NCI-H524 treated with DMSO at 0.1 percent for 48 hours (cell line): ENCODE measurements at regions not wholly inside any gene's neighbourhood (a gene's known extent, or its start where the extent isn't known, plus 50 kb on each side); places are given as distances from the start of the nearest gene placed in this dataset.

Source experiments
- DNase-seq: peaks from one replicate; lab custom pipeline; 2025; lab: John Stamatoyannopoulos, UW

- DNase-seq, result no peak
Measured at GRCh38 chr15:95377258-95377852, 953.1 kb upstream of the NR2F2 start.

- no peak for DNase-seq
Measured at GRCh38 chr15:95394186-95395067, 936.1 kb upstream of the NR2F2 start.

DNA sequence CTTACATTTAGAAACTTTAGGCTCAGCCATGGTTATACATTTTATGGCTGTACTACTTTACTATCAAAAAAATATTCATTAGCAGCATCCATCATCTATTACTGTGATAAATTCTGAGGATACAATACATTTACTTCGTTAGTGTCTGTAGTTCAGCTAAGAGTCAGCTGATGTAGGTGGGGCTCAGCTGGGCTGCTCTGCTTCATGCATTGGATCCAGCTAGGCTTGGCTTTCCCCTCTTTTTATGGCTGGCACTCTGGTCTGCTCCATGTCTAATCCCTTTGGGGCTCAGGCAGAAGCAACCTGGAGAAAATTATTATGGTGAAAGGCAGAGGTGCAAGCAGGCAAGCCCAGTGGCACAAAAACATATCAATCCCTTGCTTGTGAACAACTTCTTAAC, 930.1 kb upstream of the NR2F2 start:
- DNase-seq, result no peak

GRCh38 chr15:95401587-95401986, 928.9 kb upstream of the NR2F2 start:
- no peak for DNase-seq

DNA sequence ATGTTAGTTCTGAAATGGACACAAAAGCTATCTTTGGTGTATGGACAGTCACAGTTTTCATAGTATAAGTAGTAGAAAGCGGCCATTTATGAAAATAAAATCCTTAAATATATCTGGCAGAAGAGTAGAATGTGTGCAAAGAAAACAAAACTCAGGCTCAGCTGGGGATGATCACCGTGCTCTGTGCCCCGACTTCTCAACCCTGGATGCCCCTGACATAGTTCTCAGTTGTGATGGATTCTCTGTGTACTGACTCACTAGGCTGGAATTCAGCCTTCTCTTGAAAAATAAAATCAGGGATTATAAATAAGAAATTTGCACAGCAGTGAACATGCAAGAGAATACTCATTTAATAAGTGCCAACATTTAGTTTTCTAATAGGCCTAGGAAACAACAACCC, 925.1 kb upstream of the NR2F2 start:
- no peak for DNase-seq

GRCh38 chr15:95407534-95407933, 923.0 kb upstream of the NR2F2 start:
- DNase-seq, result no peak

DNA sequence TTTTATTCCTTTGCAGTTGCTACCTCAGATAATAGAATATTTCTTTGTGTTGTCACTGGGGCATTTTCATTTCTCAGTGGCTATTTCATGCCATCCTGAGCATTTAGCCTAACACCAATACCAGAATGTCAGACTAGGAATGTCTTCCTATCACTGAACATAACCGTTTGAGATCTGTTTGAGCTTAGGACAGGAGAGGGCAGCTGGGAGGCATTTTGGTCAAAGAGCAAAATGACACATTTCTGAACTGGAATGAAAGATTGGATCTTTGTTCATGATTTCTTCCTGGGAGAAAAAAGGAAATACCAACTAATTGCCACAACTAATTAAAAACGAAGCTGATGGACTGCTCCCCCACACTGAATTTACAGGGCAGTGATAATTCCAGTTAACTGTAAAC, 921.3 kb upstream of the NR2F2 start:
- DNase-seq, result no peak

GRCh38 chr15:95409626-95410310, 920.7 kb upstream of the NR2F2 start:
- no peak for DNase-seq

GRCh38 chr15:95410757-95411156, 919.7 kb upstream of the NR2F2 start:
- DNase-seq, result no peak

- DNase-seq, result no peak
Measured at GRCh38 chr15:95416576-95416975, 913.9 kb upstream of the NR2F2 start.

DNA sequence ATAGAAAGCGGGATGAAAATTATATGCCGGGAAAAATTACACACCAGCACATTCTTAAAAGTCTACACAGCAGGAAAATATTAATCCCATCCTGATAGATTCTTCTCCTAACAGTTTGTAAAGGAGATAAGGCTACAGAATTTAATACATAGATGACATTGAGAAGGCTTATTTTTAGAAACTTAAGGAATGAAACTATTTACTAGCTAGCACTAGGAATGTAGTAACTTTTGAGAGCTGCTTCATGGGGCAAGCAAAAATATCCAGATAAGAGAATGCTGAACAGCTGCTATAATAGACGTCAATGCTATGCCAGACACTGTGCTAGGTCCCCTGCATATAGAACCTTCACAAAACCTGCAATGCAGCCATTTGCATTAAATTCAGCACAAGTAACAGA, 912.7 kb upstream of the NR2F2 start:
- DNase-seq, result no peak

GRCh38 chr15:95422255-95422654, 908.2 kb upstream of the NR2F2 start:
- no peak for DNase-seq

DNA sequence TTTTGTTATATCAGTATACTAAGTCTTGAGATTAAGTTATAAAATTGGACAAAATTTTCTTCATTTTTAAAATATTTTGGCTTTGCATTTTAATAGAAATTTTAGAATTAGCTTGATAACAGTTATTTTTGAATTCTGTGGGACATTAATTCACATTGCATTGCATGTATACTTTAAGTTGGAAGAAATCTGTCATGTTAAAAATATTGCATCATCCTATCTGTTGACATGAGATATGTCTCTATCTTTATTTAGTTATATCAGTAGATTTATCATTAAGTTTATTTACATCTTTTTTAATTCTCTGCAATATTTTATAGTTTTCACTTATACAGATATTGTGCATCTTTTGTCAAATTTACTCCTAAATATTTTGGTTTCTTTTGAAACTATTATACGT, 904.6 kb upstream of the NR2F2 start:
- DNase-seq, result no peak

- DNase-seq, result no peak
Measured at GRCh38 chr15:95429345-95429744, 901.2 kb upstream of the NR2F2 start.

DNA sequence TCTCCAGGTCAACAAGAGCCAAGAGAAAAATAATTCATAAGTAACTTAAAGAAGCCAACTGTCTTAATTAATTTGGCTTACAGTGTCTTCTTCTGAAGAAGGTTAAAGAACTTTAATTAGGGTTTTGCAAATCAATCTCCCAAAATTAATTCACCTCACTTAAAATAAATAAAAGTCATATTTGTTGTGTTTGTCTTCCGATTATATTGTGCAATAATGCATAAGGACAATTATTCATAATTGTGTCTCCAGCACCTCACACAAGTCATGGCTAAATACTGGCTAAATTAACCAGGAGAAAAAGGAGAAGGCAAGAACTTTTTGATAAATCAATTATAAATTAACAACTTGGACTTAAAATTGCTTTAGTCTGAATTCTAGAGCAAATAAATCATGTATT, 899.0 kb upstream of the NR2F2 start:
- DNase-seq, result no peak

- DNase-seq, result no peak
Measured at GRCh38 chr15:95432878-95433405, 897.6 kb upstream of the NR2F2 start.

GRCh38 chr15:95439922-95440376, 890.6 kb upstream of the NR2F2 start:
- no peak for DNase-seq

DNA sequence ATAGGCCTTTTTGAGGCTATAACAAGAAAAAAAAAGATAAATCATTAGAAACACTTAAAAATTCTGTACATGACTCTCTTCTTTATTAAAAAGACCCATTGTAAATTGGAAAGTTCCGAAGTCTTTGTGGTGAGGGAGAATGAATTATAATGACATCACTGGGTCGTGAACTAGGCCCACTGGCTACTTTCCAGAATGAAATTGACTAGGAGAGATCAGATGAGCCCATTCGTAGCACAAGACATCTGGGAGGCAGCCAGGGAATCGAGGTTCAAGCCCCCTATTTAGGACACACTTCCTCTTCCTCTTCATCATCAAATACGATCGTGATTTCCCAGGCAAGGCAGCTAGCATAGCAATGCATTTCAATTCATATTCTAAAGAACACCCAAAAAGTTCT, 889.8 kb upstream of the NR2F2 start:
- DNase-seq, result no peak

DNA sequence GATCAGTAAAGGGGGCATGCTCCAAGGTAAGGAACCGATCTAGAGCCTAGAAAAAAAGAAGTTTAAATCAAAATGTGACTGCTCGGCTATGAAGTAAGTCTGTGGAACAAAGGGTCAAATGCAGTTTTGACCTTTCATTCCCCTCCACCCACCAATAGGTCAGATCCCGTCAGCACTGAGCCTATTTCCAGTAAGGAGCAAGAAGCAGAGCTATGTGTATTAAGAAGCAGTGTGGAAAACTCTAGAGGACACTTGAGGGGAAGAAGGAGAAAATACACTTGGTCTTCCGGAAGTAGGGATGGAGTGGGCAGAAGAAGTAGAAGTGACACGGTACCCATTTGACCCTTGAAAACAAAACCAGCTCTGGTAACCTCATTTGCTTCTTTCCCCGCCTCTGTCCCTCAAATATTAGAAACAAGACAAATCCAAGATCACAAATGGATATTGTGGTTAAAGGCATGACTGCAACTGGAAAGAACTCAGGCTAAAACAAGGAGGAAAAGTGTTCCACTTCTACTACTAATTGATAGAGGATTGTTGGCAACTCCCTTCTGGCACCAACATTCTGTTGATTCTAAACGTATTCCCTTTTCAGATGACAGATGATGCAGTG, 888.3 kb upstream of the NR2F2 start:
- DNase-seq, result no peak

GRCh38 chr15:95444860-95445259, 885.6 kb upstream of the NR2F2 start:
- no peak for DNase-seq

DNA sequence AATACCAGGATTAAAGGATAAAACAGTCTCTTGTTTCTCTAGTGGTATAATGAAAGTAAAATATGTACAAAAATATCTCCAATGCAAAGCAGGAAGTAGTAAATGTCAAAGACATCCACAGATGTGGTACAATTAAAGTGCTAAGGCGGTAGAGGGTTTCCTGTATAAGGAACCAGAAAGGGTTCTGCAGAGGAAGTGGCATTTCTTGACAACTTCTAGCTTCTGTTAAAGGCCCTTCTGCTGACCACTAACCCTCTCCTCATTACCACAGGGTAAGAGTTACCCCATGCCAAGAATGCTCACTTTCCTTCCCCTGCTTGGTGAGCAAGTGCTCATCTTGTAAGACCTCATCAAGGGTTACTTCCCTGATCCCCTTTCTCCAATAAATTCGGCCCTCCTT, 883.6 kb upstream of the NR2F2 start:
- no peak for DNase-seq

DNA sequence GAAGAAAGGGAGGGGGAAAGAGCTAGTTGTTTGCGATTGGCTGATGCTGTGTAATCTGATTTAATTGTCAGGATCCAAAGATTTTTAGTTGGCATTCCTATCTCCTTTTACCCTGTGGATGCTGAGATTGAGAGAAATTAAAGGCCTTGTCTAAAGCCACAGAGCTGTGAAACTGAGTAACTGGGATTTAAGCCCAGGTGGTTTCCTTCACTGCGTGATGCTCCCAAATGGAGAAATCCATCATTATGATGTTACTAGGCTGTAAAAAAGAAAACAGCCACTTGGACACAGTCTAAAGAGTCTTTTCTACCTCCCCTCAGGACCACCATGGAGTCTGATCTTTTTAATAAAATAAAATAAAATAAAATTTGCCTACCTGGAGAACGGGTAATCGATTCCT, 883.0 kb upstream of the NR2F2 start:
- no peak for DNase-seq
